K562 (cell line): ENCODE measurements at regions not wholly inside any gene's neighbourhood (a gene's known extent, or its start where the extent isn't known, plus 50 kb on each side); places are given as distances from the start of the nearest gene placed in this dataset.

Source experiments
- MEIS2 ChIP-seq: fragments of 450-650 bp; IDR thresholded peaks from 2 replicates; pipeline ENCODE4 v1.6.1; 2014; ENCODE audit warnings: mild to moderate bottlenecking; ENCODE audit not compliant: partially characterized antibody
- NRF1 ChIP-seq, 2 experiments: fragments of 450-650 bp; IDR thresholded peaks in 1 of 2; conservative IDR thresholded peaks in 1 of 2; 2 replicates each; pipeline ENCODE4 v1.6.1; 2014; ENCODE audit warnings: mild to moderate bottlenecking in 2 of 2
- PTRF ChIP-seq: fragments of 450-650 bp; IDR thresholded peaks from 2 replicates; pipeline ENCODE4 v1.6.1; 2016; ENCODE audit warnings: mild to moderate bottlenecking, missing genetic modification characterization, missing compliant biosample characterization
- SMC3 ChIP-seq: conservative IDR thresholded peaks from 2 replicates; pipeline ENCODE4 v1.6.1; 2011; ENCODE audit warnings: low read depth, low read length, improper control_type of control experiment; ENCODE audit not compliant: insufficient read depth
- SOX6 ChIP-seq: fragments of 450-650 bp; IDR thresholded peaks from 2 replicates; pipeline ENCODE4 v1.6.1; 2014; ENCODE audit warnings: mild to moderate bottlenecking
- ZNF586 ChIP-seq: fragments of 450-650 bp; formaldehyde crosslinking; conservative IDR thresholded peaks from 2 replicates; pipeline ENCODE4 v1.4.0; 2020; ENCODE audit warnings: mild to moderate bottlenecking, moderate library complexity
- TF ChIP-seq, protein P1 (sequence below): sonication (generic); formaldehyde crosslinking; IDR thresholded peaks from 2 replicates; pipeline ENCODE4 v1.8.1; 2023; ENCODE audit warnings: missing genetic modification reagents, mild to moderate bottlenecking, borderline replicate concordance
- TF ChIP-seq, protein P2 (sequence below), 3 experiments: IDR thresholded peaks in 2 of 3; conservative IDR thresholded peaks in 1 of 3; 2 replicates each; pipeline ENCODE4 v1.5.1; 2011 to 2012; ENCODE audit warnings: low read length in 3 of 3, mild to moderate bottlenecking in 3 of 3, control low read depth in 2 of 3, improper control_type of control experiment in 1 of 3, inconsistent platforms in 1 of 3, low read depth in 1 of 3, mixed read lengths in 1 of 3, moderate library complexity in 1 of 3; ENCODE audit not compliant: insufficient read depth in 2 of 3
- TF ChIP-seq, protein P3 (sequence below): fragments of 250-450 bp; sonication (Bioruptor Pico); IDR thresholded peaks from 2 replicates; pipeline ENCODE4 v1.5.1; 2021; ENCODE audit warnings: mild to moderate bottlenecking

- TF ChIP-seq SOX6 (no peak), NRF1 (conservative IDR thresholded peaks at IDR 0.05 in 1 of 2, IDR thresholded peaks at IDR 0.05 in 1 of 2) (no peak), ZNF586 (CRISPR knock-in tag) (no peak), SMC3 (no peak), MEIS2 (no peak), PTRF (tag) (no peak)
- TF ChIP-seq, protein P1, sequence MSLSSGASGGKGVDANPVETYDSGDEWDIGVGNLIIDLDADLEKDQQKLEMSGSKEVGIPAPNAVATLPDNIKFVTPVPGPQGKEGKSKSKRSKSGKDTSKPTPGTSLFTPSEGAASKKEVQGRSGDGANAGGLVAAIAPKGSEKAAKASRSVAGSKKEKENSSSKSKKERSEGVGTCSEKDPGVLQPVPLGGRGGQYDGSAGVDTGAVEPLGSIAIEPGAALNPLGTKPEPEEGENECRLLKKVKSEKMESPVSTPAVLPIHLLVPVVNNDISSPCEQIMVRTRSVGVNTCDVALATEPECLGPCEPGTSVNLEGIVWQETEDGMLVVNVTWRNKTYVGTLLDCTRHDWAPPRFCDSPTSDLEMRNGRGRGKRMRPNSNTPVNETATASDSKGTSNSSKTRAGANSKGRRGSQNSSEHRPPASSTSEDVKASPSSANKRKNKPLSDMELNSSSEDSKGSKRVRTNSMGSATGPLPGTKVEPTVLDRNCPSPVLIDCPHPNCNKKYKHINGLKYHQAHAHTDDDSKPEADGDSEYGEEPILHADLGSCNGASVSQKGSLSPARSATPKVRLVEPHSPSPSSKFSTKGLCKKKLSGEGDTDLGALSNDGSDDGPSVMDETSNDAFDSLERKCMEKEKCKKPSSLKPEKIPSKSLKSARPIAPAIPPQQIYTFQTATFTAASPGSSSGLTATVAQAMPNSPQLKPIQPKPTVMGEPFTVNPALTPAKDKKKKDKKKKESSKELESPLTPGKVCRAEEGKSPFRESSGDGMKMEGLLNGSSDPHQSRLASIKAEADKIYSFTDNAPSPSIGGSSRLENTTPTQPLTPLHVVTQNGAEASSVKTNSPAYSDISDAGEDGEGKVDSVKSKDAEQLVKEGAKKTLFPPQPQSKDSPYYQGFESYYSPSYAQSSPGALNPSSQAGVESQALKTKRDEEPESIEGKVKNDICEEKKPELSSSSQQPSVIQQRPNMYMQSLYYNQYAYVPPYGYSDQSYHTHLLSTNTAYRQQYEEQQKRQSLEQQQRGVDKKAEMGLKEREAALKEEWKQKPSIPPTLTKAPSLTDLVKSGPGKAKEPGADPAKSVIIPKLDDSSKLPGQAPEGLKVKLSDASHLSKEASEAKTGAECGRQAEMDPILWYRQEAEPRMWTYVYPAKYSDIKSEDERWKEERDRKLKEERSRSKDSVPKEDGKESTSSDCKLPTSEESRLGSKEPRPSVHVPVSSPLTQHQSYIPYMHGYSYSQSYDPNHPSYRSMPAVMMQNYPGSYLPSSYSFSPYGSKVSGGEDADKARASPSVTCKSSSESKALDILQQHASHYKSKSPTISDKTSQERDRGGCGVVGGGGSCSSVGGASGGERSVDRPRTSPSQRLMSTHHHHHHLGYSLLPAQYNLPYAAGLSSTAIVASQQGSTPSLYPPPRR, result no peak
- TF ChIP-seq, protein P2, sequence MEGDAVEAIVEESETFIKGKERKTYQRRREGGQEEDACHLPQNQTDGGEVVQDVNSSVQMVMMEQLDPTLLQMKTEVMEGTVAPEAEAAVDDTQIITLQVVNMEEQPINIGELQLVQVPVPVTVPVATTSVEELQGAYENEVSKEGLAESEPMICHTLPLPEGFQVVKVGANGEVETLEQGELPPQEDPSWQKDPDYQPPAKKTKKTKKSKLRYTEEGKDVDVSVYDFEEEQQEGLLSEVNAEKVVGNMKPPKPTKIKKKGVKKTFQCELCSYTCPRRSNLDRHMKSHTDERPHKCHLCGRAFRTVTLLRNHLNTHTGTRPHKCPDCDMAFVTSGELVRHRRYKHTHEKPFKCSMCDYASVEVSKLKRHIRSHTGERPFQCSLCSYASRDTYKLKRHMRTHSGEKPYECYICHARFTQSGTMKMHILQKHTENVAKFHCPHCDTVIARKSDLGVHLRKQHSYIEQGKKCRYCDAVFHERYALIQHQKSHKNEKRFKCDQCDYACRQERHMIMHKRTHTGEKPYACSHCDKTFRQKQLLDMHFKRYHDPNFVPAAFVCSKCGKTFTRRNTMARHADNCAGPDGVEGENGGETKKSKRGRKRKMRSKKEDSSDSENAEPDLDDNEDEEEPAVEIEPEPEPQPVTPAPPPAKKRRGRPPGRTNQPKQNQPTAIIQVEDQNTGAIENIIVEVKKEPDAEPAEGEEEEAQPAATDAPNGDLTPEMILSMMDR (IDR thresholded peaks at IDR 0.05 in 2 of 3, conservative IDR thresholded peaks at IDR 0.05 in 1 of 3; ENCODE audit: insufficient read depth in 2 of 3, low read depth in 1 of 3, low read length in 3 of 3), result no peak
- TF ChIP-seq, protein P3, sequence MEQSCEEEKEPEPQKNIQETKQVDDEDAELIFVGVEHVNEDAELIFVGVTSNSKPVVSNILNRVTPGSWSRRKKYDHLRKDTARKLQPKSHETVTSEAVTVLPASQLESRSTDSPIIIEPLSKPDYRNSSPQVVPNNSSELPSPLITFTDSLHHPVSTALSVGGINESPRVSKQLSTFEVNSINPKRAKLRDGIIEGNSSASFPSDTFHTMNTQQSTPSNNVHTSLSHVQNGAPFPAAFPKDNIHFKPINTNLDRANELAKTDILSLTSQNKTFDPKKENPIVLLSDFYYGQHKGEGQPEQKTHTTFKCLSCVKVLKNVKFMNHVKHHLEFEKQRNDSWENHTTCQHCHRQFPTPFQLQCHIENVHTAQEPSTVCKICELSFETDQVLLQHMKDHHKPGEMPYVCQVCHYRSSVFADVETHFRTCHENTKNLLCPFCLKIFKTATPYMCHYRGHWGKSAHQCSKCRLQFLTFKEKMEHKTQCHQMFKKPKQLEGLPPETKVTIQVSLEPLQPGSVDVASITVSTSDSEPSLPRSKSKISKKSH (CRISPR knock-in tag), result no peak
Observed at GRCh38 chr3:168489301-168489700, 393.6 kb upstream of the GOLIM4 start.
